ENCODE measurements at regions not wholly inside any gene's neighbourhood (a gene's known extent, or its start where the extent isn't known, plus 50 kb on each side); places are given as distances from the start of the nearest gene placed in this dataset.

GRCh38 chr14:97900196-97900854, 1103.1 kb downstream of the VRK1 start:
- no peak for TF ChIP-seq CTCF (IDR thresholded peaks at IDR 0.05; ENCODE audit: low read depth, low read length, missing control alignments)
- no peak overlapping the region for H3K4me3 ChIP-seq (ENCODE audit: low read depth, low read length)
- in situ Hi-C loops (cut with HindIII; ENCODE audit: low sequenced_read_pairs), result no loop called here
- DNase-seq (ENCODE audit: low read depth), result no peak

- in situ Hi-C loops (cut with HindIII; ENCODE audit: low sequenced_read_pairs), result no loop called here
- DNase-seq (ENCODE audit: low read depth), result no peak
- H3K4me3 ChIP-seq (ENCODE audit: low read depth, low read length), result no peak overlapping the region
Observed at GRCh38 chr14:97902630-97903029, 1105.4 kb downstream of the VRK1 start.

DNA sequence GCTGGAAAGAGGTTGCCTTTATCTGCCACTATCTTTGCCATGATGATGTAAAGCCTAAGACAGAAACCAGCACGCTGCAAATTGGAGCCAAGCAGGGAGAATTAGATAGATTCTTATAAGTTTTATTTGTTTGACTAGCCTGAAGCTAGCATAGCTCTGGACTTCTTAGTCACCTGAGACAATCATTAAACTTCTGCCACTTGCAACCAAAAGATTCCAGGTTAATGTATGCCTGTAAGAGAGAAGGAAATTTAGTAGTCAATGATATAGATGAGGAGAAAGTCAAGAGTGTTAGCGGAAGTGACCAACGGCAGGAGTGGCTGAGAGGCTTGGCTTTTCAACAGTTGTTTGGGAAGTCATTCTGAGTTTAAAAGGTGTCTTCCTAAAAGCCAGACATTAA, 1106.6 kb downstream of the VRK1 start:
- no peak for DNase-seq (ENCODE audit: low read depth)
- no peak overlapping the region for H3K4me3 ChIP-seq (ENCODE audit: low read depth, low read length)
- in situ Hi-C loops (cut with HindIII; ENCODE audit: low sequenced_read_pairs), result no loop called here
- TF ChIP-seq CTCF (IDR thresholded peaks at IDR 0.05; ENCODE audit: low read depth, low read length, missing control alignments), result no peak

More at GRCh38 chr14:97902630-97903029, 1105.4 kb downstream of the VRK1 start:
- no peak for TF ChIP-seq CTCF (IDR thresholded peaks at IDR 0.05; ENCODE audit: low read depth, low read length, missing control alignments)

GRCh38 chr14:97912217-97912616, 1115.0 kb downstream of the VRK1 start:
- DNase-seq (ENCODE audit: low read depth), result no peak
- no peak for TF ChIP-seq CTCF (IDR thresholded peaks at IDR 0.05; ENCODE audit: low read depth, low read length, missing control alignments)
- in situ Hi-C loops (cut with HindIII; ENCODE audit: low sequenced_read_pairs), result no loop called here
- H3K4me3 ChIP-seq (ENCODE audit: low read depth, low read length), result no peak overlapping the region

DNA sequence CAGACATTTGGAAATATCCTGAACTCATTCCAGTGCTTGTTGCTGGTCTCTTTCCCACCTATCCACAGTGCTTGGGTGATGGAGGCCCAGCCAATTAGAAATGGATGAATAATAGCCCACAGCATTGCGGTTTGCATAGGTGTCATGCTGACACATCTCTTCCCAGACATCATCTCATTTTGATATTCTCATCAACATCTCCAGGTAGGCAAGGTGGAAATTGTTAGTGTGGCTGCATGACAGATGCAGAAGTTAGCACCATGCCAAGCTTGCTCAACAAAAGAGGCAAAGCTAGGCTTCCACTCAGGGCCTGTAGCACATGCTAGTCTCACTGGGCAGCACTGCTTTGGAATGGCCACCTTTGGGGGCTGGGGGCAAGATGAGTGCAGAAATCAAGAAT, 1118.9 kb downstream of the VRK1 start:
- in situ Hi-C loops (cut with HindIII; ENCODE audit: low sequenced_read_pairs), result no loop called here
- TF ChIP-seq CTCF (IDR thresholded peaks at IDR 0.05; ENCODE audit: low read depth, low read length, missing control alignments), result no peak
- DNase-seq (ENCODE audit: low read depth), result no peak
- H3K4me3 ChIP-seq (ENCODE audit: low read depth, low read length), result no peak overlapping the region

DNA sequence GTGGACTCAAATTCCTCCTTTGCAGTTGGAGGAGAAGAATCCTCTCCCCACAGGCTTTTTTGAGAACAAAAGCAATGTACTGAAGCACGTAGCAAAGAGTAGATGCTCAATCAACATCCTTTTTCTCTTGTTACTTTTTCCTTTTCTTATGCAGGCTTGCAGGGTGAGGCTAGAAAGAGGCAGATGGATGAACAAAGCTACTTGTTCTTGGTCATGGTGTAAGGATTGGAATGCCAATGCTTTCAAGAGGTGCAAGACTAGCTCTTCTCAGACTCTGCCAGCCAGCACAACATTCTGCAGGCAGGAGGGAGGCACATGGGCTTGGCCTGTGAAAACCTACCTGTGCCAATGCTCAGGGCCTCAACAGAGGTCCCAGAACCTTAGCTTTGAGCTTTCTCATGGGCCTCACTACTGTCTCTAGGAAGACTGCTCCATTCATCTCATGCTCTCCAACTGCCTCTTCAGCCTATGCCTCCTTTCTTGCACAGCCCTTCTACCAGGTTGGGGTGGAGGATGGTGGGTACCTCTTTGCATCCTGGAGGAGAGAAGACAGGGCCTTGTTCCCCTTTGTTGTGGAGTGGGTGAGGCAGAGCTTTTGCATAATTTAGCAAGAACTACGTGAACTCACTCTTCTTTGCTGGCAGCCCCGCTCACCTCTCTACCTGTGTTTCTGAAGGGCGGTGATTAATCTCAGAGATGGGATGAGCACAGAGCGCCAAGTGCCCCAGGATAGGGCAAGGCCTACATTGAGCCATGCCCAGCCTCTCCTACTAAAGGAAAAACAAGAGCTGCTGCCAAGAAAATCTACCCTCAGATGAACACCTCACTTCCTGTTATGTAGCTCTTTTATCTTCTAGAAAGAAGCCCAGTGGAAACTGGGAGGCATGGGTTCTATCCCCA, 1119.7 kb downstream of the VRK1 start:
- H3K4me3 ChIP-seq (ENCODE audit: low read depth, low read length), result no peak overlapping the region
- no peak for DNase-seq (ENCODE audit: low read depth)
- in situ Hi-C loops (cut with HindIII; ENCODE audit: low sequenced_read_pairs), result no loop called here
- TF ChIP-seq CTCF (IDR thresholded peaks at IDR 0.05; ENCODE audit: low read depth, low read length, missing control alignments), result no peak
